ENCODE measurements at regions not wholly inside any gene's neighbourhood (a gene's known extent, or its start where the extent isn't known, plus 50 kb on each side); places are given as distances from the start of the nearest gene placed in this dataset.

GRCh38 chr14:101709962-101710931 lies 51.3 kb upstream of the PPP2R5C start:
- H3K27ac Mint-ChIP-seq, result peak overlapping the region; percentile 30
- H3K27me3 Mint-ChIP-seq, result no peaks in the 10 kb centered on the region
- peaks cover 1% of the 10 kb centered on the region for H3K36me3 Mint-ChIP-seq
- peaks cover 36% of the 10 kb centered on the region for H3K4me1 Mint-ChIP-seq
- no peak overlapping the region for H3K4me3 Mint-ChIP-seq
- no peaks in the 10 kb centered on the region for H3K9me3 Mint-ChIP-seq

GRCh38 chr14:101711041-101711856 lies 50.3 kb upstream of the PPP2R5C start:
- peaks cover 37% of the 10 kb centered on the region for H3K4me1 Mint-ChIP-seq

More at GRCh38 chr14:101711041-101711856, 50.3 kb upstream of the PPP2R5C start:
- no peak overlapping the region for H3K4me3 Mint-ChIP-seq
- no peaks in the 10 kb centered on the region for H3K36me3 Mint-ChIP-seq
- no peak overlapping the region for H3K27ac Mint-ChIP-seq
- H3K9me3 Mint-ChIP-seq, result no peaks in the 10 kb centered on the region
- H3K27me3 Mint-ChIP-seq, result no peaks in the 10 kb centered on the region
